NOMO-1 (cell line): ENCODE measurements at regions not wholly inside any gene's neighbourhood (a gene's known extent, or its start where the extent isn't known, plus 50 kb on each side); places are given as distances from the start of the nearest gene placed in this dataset.

ENCODE experiments used
- DNase-seq, 2 experiments: peaks; one replicate each; lab custom pipeline; 2025; ENCODE audit not compliant: unreplicated experiment in 2 of 2; lab: John Stamatoyannopoulos, UW

DNA sequence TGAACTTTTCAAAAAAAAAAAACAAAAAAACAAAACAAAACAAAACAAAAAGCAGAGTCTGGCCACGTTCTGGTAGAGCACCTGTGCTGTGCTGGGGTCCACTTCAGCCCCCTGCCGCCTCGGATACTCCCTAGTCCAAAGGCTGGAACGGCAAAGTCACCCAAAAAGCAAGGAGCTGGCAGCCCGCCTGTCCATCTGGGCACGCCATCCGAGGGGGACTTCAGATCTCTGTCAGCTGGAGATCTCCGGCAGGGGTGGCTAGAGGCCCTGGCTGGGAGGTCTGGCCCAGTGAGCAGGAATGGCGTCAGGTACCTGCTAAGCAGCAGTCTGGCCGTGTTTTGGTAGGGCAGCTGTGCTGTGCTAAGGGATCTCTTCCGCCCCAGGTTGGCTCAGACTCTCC is 152.3 kb upstream of the ZNF516 start:
- no peak for DNase-seq

- DNase-seq = no peak
Measured at GRCh38 chr18:76644580-76644979, 149.5 kb upstream of the ZNF516 start.

- DNase-seq = no peak
Measured at GRCh38 chr18:76643996-76644395, 149.0 kb upstream of the ZNF516 start.

- DNase-seq = no peak
Measured at GRCh38 chr18:76643199-76643598, 148.2 kb upstream of the ZNF516 start.

DNA sequence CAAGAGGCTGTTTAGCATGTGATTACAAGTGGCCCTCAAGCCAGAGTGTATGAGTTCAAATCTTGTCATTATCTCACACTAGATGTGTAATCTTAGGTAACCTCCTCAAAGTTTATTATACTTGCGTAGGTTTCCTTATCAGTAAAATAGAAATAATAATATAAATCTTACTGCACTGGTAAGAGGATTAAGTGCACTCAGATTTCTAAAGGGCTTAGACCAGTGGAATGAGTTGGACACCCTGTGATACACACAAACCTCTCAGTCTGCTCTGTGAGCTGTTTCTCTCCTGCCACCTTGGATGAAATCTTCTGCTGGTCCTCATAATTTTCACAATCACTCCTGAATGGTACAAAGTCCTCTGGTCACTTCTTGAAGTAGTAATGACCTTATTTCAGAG is 145.4 kb upstream of the ZNF516 start:
- no peak for DNase-seq

DNA sequence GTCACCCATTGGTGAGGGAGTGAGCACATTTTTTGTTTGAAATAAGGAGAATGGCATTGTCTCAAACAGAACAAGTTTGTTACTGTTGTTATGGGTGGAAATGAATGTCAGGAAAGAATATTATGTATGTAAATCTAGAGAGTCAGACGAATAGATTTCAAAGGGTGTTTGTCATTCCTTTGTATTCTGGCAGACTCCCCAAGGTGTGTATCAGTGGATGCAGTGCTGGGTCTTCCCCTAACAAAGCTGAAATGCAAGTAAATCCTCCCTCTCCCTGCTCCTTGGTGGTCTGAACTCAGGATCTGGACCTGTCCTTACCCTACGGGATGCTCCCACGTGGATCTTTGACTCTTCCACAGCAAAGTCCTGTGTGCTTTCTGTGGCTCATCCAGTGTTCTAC is 139.5 kb upstream of the ZNF516 start:
- DNase-seq = no peak

DNA sequence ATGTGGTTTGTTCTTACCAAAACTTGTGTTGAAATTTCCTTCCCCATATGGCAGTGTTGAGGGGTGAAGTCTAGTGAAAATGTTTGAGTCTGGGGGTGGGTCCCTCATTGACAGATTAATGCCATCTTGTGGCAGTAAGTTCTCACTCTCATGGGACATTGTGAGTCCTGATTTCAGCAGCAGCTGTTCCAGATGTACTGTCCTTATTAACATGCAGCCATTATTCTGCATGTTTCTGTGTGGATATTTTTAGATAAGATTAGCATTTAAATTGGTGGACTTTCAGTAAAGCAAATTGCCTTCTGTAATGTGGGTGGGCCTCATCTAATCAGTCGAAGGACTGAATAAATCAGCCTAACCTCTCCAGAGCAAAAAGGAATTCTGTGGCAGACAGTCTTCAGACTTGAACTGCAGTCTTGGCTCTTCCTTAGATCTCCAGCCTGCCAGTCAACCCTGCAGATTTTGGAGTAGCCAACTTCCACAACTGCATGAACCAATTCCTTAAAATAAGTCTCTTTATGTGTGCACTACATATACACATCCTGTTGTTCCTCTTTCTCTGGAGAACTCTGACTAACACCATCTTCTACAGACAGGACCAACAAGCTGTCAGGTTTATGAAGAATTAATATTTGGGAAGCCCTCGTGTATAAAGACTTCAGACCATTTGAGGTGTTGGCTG is 138.7 kb upstream of the ZNF516 start:
- DNase-seq = peak; percentile 14 to 25

- DNase-seq = no peak
Measured at GRCh38 chr18:76627444-76627843, 132.4 kb upstream of the ZNF516 start.

DNA sequence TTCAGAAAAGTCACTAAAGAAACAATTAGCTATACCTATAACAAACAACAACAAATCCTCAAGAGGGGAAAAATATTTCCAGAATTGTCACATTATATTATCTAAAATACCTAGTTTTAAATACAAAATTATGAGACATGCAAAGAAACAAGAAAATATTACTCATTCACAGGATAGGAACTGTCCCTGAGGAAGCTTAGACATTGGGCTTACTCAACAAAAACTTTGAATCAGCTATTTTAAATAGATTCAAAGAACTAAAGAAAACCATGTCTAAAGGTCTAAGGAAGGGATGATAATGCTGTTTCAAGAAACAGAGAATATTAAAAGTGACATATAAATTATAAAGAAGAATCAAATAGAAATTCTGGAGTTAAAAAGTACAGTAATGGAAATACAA is 131.9 kb upstream of the ZNF516 start:
- DNase-seq = no peak

DNA sequence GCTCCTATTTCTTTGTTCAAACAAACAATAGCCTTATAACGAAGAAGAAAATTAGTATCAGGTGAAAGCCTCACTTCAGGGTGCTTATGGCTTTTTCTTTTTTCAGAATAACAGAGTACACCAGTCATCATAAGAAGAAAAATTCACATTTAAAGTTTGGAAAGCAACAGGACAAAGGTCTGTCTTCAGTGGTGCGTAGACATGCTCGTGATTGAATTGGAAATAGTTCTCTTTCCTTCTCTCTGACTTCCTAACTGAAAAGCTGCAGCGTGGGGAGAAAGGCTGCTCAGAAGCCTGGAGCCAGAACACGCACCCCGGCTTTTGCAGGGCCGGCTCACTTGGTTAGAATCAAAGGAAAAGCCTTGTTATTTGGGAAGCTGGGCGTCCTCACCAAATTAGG is 127.6 kb upstream of the ZNF516 start:
- DNase-seq = no peak

GRCh38 chr18:76621782-76622495 is 126.9 kb upstream of the ZNF516 start:
- DNase-seq = peak; percentile 4 to 10

DNA sequence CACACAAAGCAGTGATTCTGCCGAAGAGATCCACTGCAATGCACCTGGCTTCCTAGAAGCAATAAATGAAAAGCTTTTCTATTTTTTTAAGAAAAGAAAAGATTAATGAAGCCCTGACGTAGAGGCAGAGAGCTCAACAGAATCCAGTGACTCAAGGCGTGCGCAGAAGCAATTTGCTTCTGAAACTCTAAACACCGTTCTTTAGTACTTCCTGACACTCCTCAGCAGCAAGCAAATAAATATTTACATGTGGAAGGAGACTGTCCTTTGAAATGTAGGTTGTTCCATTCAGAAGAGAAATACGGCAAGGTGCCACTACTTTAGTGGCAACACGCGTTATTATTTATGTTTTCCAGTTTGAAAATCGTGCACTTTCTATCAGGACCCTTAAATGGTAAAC is 126.2 kb upstream of the ZNF516 start:
- no peak for DNase-seq

DNA sequence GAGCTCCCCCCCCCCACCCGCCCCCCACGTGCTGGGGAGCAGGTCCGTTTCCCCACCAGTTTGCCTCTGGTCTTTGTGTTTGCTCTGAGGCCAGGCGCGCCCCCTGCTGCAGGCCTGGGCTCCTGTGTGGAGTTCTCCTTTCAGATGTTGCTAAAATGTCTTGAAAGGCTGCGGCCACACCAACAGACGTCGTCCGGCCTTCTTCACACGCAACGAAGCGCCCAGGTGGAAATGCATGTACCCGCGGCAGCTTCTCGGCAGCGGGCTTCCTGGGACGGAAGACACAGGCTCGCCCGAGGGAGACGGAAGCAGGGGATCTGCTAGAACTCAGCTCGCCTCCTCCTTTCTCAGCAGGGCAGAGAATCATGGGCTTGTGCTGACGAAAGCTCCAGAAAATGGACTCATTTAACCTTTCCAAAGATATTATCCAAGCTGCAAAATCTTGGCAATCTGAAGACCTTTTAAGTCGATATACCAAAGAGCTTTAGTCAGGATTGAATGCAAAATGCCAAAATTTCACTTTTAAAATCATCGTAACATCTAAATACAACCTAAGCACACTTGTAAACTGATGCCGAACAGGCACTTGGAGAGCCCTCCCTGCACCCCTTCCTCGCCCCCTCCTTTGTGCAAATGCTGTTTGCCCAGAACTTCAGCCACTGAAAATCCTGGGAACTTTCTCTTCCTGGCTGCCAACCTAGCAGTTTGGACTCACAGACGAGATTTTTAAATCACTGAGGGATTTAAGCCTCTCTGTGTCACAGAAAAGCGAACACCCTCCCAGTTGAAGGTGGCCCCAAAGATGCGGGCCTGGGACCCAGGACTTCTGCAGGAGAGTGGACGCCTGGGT is 125.5 kb upstream of the ZNF516 start:
- peak; percentile 87 to 88 for DNase-seq

- DNase-seq = peak; percentile 39 to 75
Measured at GRCh38 chr18:76619621-76620315, 124.7 kb upstream of the ZNF516 start.

DNA sequence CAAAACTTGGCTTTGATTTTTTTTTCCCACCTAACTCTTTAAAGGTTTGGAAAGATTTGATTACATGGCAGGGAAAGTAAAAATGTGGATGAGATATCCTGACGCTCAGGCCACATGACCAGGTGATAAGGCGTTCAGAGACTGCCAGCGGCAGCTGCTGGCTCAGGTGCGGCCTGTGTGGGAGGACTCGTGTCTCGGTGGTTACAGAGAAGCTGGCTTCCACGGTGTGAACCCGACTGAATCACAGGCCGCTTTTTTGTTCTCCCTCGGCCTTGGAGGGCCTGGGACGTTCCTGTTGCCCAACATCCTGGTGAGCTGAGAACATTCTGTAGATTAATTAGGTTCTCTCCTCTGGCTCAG is 124.2 kb upstream of the ZNF516 start:
- DNase-seq = peak in 1 of 2 experiments; percentile 40

DNA sequence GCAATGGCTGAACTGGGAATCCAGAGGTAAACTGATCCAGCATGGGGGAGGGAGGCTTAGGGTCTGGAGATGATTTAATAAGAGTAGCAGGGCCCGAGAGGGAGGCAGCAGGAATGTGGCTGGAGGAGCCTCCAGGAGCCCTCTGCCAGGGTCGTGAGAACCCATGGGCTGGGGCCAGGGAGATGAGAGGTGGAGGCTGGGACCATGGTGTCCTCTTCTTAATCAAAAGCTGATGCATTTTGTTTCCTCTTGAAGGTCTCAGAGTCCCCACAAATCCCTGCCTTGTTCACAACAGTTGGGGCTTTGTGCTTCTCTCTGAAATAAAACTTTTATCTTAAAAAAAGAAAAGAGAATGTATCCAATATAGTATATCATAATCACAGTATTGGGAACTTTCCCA is 123.7 kb upstream of the ZNF516 start:
- no peak for DNase-seq

DNA sequence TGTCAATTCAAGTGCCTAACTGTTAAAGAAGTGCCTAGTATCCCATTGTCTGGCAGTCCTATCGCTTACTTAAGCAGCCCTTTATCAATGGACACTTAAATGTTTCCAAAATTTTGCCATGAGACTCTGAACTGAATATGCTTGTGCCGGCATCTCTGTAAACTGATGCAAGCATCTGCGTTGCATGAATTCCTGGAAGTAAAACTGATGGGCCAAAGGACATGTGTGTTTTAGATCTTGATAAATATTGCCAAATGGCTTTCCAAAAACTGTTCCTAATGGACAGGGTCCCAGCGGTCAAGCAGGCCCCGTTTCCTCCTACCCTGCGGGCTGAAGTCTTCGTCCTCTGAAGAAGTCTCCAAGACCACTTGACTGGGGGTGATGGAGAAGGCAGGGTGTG is 121.3 kb upstream of the ZNF516 start:
- DNase-seq = no peak

DNA sequence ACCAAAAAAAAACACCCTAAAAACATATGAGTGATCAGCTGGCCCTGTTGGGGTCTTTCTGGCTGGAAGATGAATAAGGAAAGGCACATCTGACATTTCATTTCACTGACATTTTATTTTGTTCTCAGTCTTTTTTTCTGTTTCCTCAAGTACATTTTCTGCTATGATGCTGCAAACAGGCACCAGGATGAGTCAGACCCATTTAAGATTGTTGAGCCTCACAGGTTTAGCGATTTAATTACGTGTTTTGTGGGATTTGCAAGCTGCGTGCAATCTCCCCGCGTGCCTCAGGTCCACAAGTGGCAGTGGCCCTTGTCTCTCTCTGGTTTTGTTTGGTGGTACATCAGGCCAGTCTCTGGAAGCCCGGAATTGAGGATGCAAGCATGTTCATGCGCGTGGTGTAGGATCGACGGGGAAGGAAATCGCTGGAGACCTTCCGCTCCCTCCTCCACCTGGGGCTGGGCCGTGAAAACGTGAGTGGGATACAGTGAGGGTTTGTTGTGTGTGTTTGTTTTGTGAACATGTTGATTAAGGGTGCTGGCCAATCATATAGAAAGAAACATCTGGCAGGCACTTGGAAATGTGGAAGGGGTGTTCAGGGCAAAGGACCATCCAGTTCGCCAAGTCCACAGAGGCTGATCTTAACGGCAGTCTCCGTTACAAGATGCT is 120.2 kb upstream of the ZNF516 start:
- peak in 1 of 2 experiments; percentile 48 for DNase-seq

DNA sequence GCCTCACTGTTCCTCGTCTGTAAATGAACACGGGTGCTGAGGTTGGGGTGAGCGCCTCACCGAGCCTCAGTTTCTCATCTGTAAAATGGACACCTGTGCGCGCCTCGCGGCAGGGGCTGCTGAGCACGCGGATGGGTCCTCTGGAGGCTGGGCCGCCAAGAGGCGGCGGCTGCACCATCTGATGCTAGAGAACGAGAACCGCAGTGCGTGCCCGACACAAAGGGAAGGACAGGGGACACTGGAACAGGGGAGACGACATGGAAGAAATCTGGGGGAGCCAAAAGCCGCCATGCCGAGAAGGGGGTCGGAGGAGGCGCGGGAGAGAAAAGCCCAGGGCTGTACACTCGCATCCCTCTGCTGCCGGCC is 118.7 kb upstream of the ZNF516 start:
- DNase-seq = no peak

- DNase-seq = no peak
Measured at GRCh38 chr18:76613053-76613754, 118.2 kb upstream of the ZNF516 start.
